ENCODE measurements at regions not wholly inside any gene's neighbourhood (a gene's known extent, or its start where the extent isn't known, plus 50 kb on each side); places are given as distances from the start of the nearest gene placed in this dataset.

- Histone ChIP-seq H3K4me1 (ENCODE audit: control insufficient read depth, insufficient read depth, low read length) (no peaks in the 10 kb centered on the region), H3K27me3 (replicated peaks in 1 of 2; ENCODE audit: control insufficient read depth in 2 of 2, insufficient read depth in 2 of 2, low read length in 1 of 2) (no peaks in the 10 kb centered on the region), H4K20me1 (ENCODE audit: control insufficient read depth, insufficient read depth) (no peaks in the 10 kb centered on the region), H3K79me2 (ENCODE audit: control insufficient read depth, insufficient read depth, low read length) (no peaks in the 10 kb centered on the region), H2AFZ (ENCODE audit: control insufficient read depth, low read depth, low read length) (no peak overlapping the region), H3K9ac (ENCODE audit: control insufficient read depth, insufficient read depth, low read length) (no peak overlapping the region), H3K4me3 (no peak overlapping the region), H3K36me3 (ENCODE audit: control insufficient read depth in 2 of 2, insufficient read depth in 2 of 2, low read length in 1 of 2) (no peaks in the 10 kb centered on the region), H3K27ac (ENCODE audit: control insufficient read depth, insufficient read depth) (no peak overlapping the region), H3K4me2 (ENCODE audit: control insufficient read depth, insufficient read depth) (no peak overlapping the region), H3K9me3 (replicated peaks; ENCODE audit: control insufficient read depth, insufficient read depth, low read length) (no peaks in the 10 kb centered on the region)
- ChIA-PET RAD21 (ENCODE audit: unreplicated experiment) (no interaction called here), SMC1A (ENCODE audit: uncharacterized antibody, unreplicated experiment) (no interaction called here), CTCF (interaction anchor here (1.2 kb wide), 1 partner anchor 81 kb away, joined by 3 read pairs; no protein-coding TSS in a partner anchor), POLR2A (no interaction called here)
- in situ Hi-C loops (cut with MboI) (no loop called here), intact Hi-C loops (cut with micrococcal nuclease; ENCODE audit: unreplicated experiment) (no loop called here)
- TF ChIP-seq YY1 (IDR thresholded peaks at IDR 0.05; ENCODE audit: low read depth, low read length) = no peak
- 1% methylated on average over 4 of the region's 4 CpGs for WGBS (ENCODE audit: insufficient coverage, insufficient replicate concordance, low lambda C conversion rate, missing lambda C conversion rate)
- BruUV-seq (replicated peaks) = no TSS peak
- DNase-seq (ENCODE audit: low read depth, low spot score) = no peak
- no peak for ATAC-seq
- FAIRE-seq = no peak
These were observed 328.5 kb upstream of the USP25 start for GRCh38 chr21:15401331-15401730.

- ATAC-seq (no peak), FAIRE-seq (no peak), DNase-seq (ENCODE audit: low read depth, low spot score) (no peak)
- Histone ChIP-seq H3K79me2 (ENCODE audit: control insufficient read depth, insufficient read depth, low read length) (no peaks in the 10 kb centered on the region), H3K4me1 (ENCODE audit: control insufficient read depth, insufficient read depth, low read length) (no peaks in the 10 kb centered on the region), H3K4me2 (ENCODE audit: control insufficient read depth, insufficient read depth) (no peak overlapping the region), H3K27me3 (replicated peaks in 1 of 2; ENCODE audit: control insufficient read depth in 2 of 2, insufficient read depth in 2 of 2, low read length in 1 of 2) (no peaks in the 10 kb centered on the region), H3K27ac (ENCODE audit: control insufficient read depth, insufficient read depth) (no peak overlapping the region), H3K4me3 (no peak overlapping the region), H2AFZ (ENCODE audit: control insufficient read depth, low read depth, low read length) (no peak overlapping the region), H3K9me3 (replicated peaks; ENCODE audit: control insufficient read depth, insufficient read depth, low read length) (no peaks in the 10 kb centered on the region), H3K36me3 (ENCODE audit: control insufficient read depth in 2 of 2, insufficient read depth in 2 of 2, low read length in 1 of 2) (no peaks in the 10 kb centered on the region), H4K20me1 (ENCODE audit: control insufficient read depth, insufficient read depth) (no peaks in the 10 kb centered on the region), H3K9ac (ENCODE audit: control insufficient read depth, insufficient read depth, low read length) (no peak overlapping the region)
- in situ Hi-C loops (cut with MboI) (no loop called here), intact Hi-C loops (cut with micrococcal nuclease; ENCODE audit: unreplicated experiment) (no loop called here)
- POLR2A ChIA-PET = no interaction called here
- CTCF ChIA-PET = no interaction called here
- SMC1A ChIA-PET (ENCODE audit: uncharacterized antibody, unreplicated experiment) = interaction anchor here (1.2 kb wide), 1 partner anchor 18 kb away, joined by 3 read pairs; no protein-coding TSS in a partner anchor
- TF ChIP-seq ZNF207 (IDR thresholded peaks at IDR 0.05; ENCODE audit: borderline replicate concordance) = no peak
- TF ChIP-seq CREB1 (IDR thresholded peaks at IDR 0.05; ENCODE audit: low read depth) = no peak
- no peak for TF ChIP-seq ZSCAN29 (IDR thresholded peaks at IDR 0.05)
- no peak for TF ChIP-seq CBX3 (IDR thresholded peaks at IDR 0.05; ENCODE audit: borderline replicate concordance, low read depth)
- TF ChIP-seq PRDM15 (CRISPR knock-in tag; IDR thresholded peaks at IDR 0.05) = no peak
- no peak for TF ChIP-seq CUX1 (IDR thresholded peaks at IDR 0.05; ENCODE audit: insufficient replicate concordance, low read depth, low read length)
- TF ChIP-seq BCL11A (IDR thresholded peaks at IDR 0.05; ENCODE audit: low read depth, low read length) = no peak
- TF ChIP-seq HDGF (IDR thresholded peaks at IDR 0.05) = no peak
- no peak for TF ChIP-seq GABPA (IDR thresholded peaks at IDR 0.05; ENCODE audit: low read depth)
- no peak for TF ChIP-seq YY1 (IDR thresholded peaks at IDR 0.05; ENCODE audit: low read depth, low read length)
- RAD21 ChIA-PET (ENCODE audit: unreplicated experiment) = no interaction called here
- no TSS peak for BruUV-seq (replicated peaks)
These were observed 324.6 kb upstream of the USP25 start for GRCh38 chr21:15405214-15405613.
